Activated CD4-positive, alpha-beta T cell treated with anti-CD3 and anti-CD28 coated beads, Interleukin-2, amount 50 U/mL, for 4 hours (primary cell): ENCODE measurements at regions not wholly inside any gene's neighbourhood (a gene's known extent, or its start where the extent isn't known, plus 50 kb on each side); places are given as distances from the start of the nearest gene placed in this dataset.
"Not testable (repeated sequence)": the region's sequence is repeated elsewhere in the genome, so short reads cannot be mapped to it uniquely, and the experiment has no call there.

Source experiments
- DNase-seq, 2 experiments: peaks; one replicate each; pipeline ENCODE4 v3.0.0-alpha.2; 2020

GRCh38 chr2:19198381-19198780 lies 160.0 kb downstream of the OSR1 start:
- DNase-seq: no peak

- DNase-seq: no peak
Measured at GRCh38 chr2:19195661-19196060, 162.8 kb downstream of the OSR1 start.

- no peak for DNase-seq
Measured at GRCh38 chr2:19189391-19189790, 169.0 kb downstream of the OSR1 start.

GRCh38 chr2:19187323-19188020 lies 171.0 kb downstream of the OSR1 start:
- no peak for DNase-seq

GRCh38 chr2:19185086-19185485 lies 173.3 kb downstream of the OSR1 start:
- no peak for DNase-seq

GRCh38 chr2:19178175-19178574 lies 180.2 kb downstream of the OSR1 start:
- no peak for DNase-seq

GRCh38 chr2:19176977-19177376 lies 181.4 kb downstream of the OSR1 start:
- DNase-seq: no peak

- no peak for DNase-seq
Measured at GRCh38 chr2:19176172-19176852, 182.1 kb downstream of the OSR1 start.

GRCh38 chr2:19174176-19174575 lies 184.2 kb downstream of the OSR1 start:
- no peak for DNase-seq

- no peak for DNase-seq
Measured at GRCh38 chr2:19171409-19171808, 187.0 kb downstream of the OSR1 start.

- DNase-seq: no peak
Measured at GRCh38 chr2:19169134-19169768, 189.2 kb downstream of the OSR1 start.

GRCh38 chr2:19164099-19164498 lies 194.3 kb downstream of the OSR1 start:
- DNase-seq: not testable (repeated sequence)

GRCh38 chr2:19158896-19159295 lies 199.5 kb downstream of the OSR1 start:
- no peak for DNase-seq

GRCh38 chr2:19158211-19158610 lies 200.2 kb downstream of the OSR1 start:
- DNase-seq: no peak

GRCh38 chr2:19156646-19157045 lies 201.8 kb downstream of the OSR1 start:
- no peak for DNase-seq

GRCh38 chr2:19150726-19151125 lies 207.7 kb downstream of the OSR1 start:
- DNase-seq: no peak

GRCh38 chr2:19146867-19147266 lies 211.6 kb downstream of the OSR1 start:
- no peak for DNase-seq

GRCh38 chr2:19141234-19142004 lies 217.0 kb downstream of the OSR1 start:
- DNase-seq: no peak

GRCh38 chr2:19140463-19141208 lies 217.8 kb downstream of the OSR1 start:
- DNase-seq: no peak

- DNase-seq: no peak
Measured at GRCh38 chr2:19139386-19139785, 219.0 kb downstream of the OSR1 start.

- DNase-seq: no peak
Measured at GRCh38 chr2:19138264-19138825, 220.1 kb downstream of the OSR1 start.

- no peak for DNase-seq
Measured at GRCh38 chr2:19137433-19137832, 221.0 kb downstream of the OSR1 start.
